ENCODE measurements at regions not wholly inside any gene's neighbourhood (a gene's known extent, or its start where the extent isn't known, plus 50 kb on each side); places are given as distances from the start of the nearest gene placed in this dataset.

GRCh38 chr12:92482599-92482998, 220.2 kb upstream of the PLEKHG7 start:
- TF ChIP-seq RFX5 (IDR thresholded peaks at IDR 0.05; ENCODE audit: low read depth, low read length) (no peak), CTCF (IDR thresholded peaks at IDR 0.05 in 2 of 3, conservative IDR thresholded peaks at IDR 0.05 in 1 of 3; ENCODE audit: control insufficient read depth in 2 of 3, extremely low read depth in 1 of 3, insufficient read depth in 1 of 3, low read depth in 3 of 3, low read length in 3 of 3) (no peak), CEBPB (IDR thresholded peaks at IDR 0.05; ENCODE audit: borderline replicate concordance in 1 of 2, low read depth in 2 of 2, low read length in 2 of 2) (no peak), MAX (IDR thresholded peaks at IDR 0.05; ENCODE audit: low read depth, low read length) (no peak), EZH2 (IDR thresholded peaks at IDR 0.05; ENCODE audit: borderline replicate concordance, control insufficient read depth, low read depth, low read length) (no peak), MYC (IDR thresholded peaks at IDR 0.05; ENCODE audit: insufficient read depth, insufficient read length, insufficient replicate concordance, low read length, severe bottlenecking) (no peak), SRF (IDR thresholded peaks at IDR 0.05; ENCODE audit: low read depth in 2 of 2, low read length in 2 of 2) (no peak), BHLHE40 (IDR thresholded peaks at IDR 0.05; ENCODE audit: borderline replicate concordance in 1 of 2, low read depth in 2 of 2, low read length in 1 of 2) (no peak), POLR2AphosphoS5 (IDR thresholded peaks at IDR 0.05; ENCODE audit: low read length) (no peak), EP300 (IDR thresholded peaks at IDR 0.05; ENCODE audit: borderline replicate concordance in 1 of 2, control insufficient read depth in 1 of 2, low read depth in 2 of 2, low read length in 2 of 2) (no peak), POLR2A (IDR thresholded peaks at IDR 0.05; ENCODE audit: low read depth, low read length) (no peak), GATAD2B (conservative IDR thresholded peaks at IDR 0.05; ENCODE audit: low read depth) (no peak)
- TF ChIP-seq, protein P1, sequence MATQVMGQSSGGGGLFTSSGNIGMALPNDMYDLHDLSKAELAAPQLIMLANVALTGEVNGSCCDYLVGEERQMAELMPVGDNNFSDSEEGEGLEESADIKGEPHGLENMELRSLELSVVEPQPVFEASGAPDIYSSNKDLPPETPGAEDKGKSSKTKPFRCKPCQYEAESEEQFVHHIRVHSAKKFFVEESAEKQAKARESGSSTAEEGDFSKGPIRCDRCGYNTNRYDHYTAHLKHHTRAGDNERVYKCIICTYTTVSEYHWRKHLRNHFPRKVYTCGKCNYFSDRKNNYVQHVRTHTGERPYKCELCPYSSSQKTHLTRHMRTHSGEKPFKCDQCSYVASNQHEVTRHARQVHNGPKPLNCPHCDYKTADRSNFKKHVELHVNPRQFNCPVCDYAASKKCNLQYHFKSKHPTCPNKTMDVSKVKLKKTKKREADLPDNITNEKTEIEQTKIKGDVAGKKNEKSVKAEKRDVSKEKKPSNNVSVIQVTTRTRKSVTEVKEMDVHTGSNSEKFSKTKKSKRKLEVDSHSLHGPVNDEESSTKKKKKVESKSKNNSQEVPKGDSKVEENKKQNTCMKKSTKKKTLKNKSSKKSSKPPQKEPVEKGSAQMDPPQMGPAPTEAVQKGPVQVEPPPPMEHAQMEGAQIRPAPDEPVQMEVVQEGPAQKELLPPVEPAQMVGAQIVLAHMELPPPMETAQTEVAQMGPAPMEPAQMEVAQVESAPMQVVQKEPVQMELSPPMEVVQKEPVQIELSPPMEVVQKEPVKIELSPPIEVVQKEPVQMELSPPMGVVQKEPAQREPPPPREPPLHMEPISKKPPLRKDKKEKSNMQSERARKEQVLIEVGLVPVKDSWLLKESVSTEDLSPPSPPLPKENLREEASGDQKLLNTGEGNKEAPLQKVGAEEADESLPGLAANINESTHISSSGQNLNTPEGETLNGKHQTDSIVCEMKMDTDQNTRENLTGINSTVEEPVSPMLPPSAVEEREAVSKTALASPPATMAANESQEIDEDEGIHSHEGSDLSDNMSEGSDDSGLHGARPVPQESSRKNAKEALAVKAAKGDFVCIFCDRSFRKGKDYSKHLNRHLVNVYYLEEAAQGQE (IDR thresholded peaks at IDR 0.05; ENCODE audit: low read depth, low read length): no peak

Data from GM12878 (cell line).